ENCODE measurements at regions not wholly inside any gene's neighbourhood (a gene's known extent, or its start where the extent isn't known, plus 50 kb on each side); places are given as distances from the start of the nearest gene placed in this dataset.

- TF ChIP-seq, protein P1, sequence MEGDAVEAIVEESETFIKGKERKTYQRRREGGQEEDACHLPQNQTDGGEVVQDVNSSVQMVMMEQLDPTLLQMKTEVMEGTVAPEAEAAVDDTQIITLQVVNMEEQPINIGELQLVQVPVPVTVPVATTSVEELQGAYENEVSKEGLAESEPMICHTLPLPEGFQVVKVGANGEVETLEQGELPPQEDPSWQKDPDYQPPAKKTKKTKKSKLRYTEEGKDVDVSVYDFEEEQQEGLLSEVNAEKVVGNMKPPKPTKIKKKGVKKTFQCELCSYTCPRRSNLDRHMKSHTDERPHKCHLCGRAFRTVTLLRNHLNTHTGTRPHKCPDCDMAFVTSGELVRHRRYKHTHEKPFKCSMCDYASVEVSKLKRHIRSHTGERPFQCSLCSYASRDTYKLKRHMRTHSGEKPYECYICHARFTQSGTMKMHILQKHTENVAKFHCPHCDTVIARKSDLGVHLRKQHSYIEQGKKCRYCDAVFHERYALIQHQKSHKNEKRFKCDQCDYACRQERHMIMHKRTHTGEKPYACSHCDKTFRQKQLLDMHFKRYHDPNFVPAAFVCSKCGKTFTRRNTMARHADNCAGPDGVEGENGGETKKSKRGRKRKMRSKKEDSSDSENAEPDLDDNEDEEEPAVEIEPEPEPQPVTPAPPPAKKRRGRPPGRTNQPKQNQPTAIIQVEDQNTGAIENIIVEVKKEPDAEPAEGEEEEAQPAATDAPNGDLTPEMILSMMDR (optimal IDR thresholded peaks at IDR 0.05 in 1 of 3, IDR thresholded peaks at IDR 0.05 in 1 of 3, conservative IDR thresholded peaks at IDR 0.05 in 1 of 3; ENCODE audit: extremely low read depth in 1 of 3, insufficient read depth in 2 of 3, low read length in 3 of 3) = no peak
- TF ChIP-seq EZH2 (IDR thresholded peaks at IDR 0.05; ENCODE audit: low read length) = no peak
Observed at GRCh38 chr10:30773501-30773900, 143.9 kb upstream of the LYZL2 start.
